ENCODE measurements at regions not wholly inside any gene's neighbourhood (a gene's known extent, or its start where the extent isn't known, plus 50 kb on each side); places are given as distances from the start of the nearest gene placed in this dataset.

GRCh38 chr17:63040816-63041215 lies 74.8 kb downstream of the TANC2 start:
- Histone ChIP-seq H3K9ac (ENCODE audit: low read depth, low read length, poor library complexity, severe bottlenecking) (no peak overlapping the region), H3K9me2 (replicated peaks; ENCODE audit: low read depth, low read length) (no peaks in the 10 kb centered on the region; the same call in 1 of the 2 replicates), H3K79me2 (ENCODE audit: insufficient read depth, low read length) (no peaks in the 10 kb centered on the region; the same call in 1 of the 2 replicates), H3K4me2 (ENCODE audit: low read depth, low read length, poor library complexity, severe bottlenecking) (no peak overlapping the region), H3K36me3 (ENCODE audit: insufficient read depth, low read length) (no peaks in the 10 kb centered on the region), H2AFZ (ENCODE audit: low read length) (no peak overlapping the region), H3K4me1 (ENCODE audit: insufficient read depth, low read length, poor library complexity, severe bottlenecking) (peaks cover 21% of the 10 kb centered on the region), H3K4me3 (ENCODE audit: low read length, poor library complexity, severe bottlenecking) (no peak overlapping the region), H3K27me3 (ENCODE audit: insufficient read depth, low read length, poor library complexity, severe bottlenecking) (no peaks in the 10 kb centered on the region), H3K9me3 (ENCODE audit: insufficient read depth, low read depth, low read length) (no peaks in the 10 kb centered on the region), H3F3A (ENCODE audit: low read depth) (no peaks in the 10 kb centered on the region), H4K20me1 (ENCODE audit: insufficient read depth, low read length, poor library complexity, severe bottlenecking) (no peaks in the 10 kb centered on the region)
- no peak for TF ChIP-seq CTCF (conservative IDR thresholded peaks at IDR 0.05; ENCODE audit: low read length)

GRCh38 chr17:63041251-63041650 lies 75.2 kb downstream of the TANC2 start:
- Histone ChIP-seq H3K9ac (ENCODE audit: low read depth, low read length, poor library complexity, severe bottlenecking) (no peak overlapping the region), H3K4me1 (ENCODE audit: insufficient read depth, low read length, poor library complexity, severe bottlenecking) (peaks cover 18% of the 10 kb centered on the region), H3K4me3 (ENCODE audit: low read length, poor library complexity, severe bottlenecking) (no peak overlapping the region), H3K9me2 (replicated peaks; ENCODE audit: low read depth, low read length) (no peaks in the 10 kb centered on the region; the same call in 1 of the 2 replicates), H3K4me2 (ENCODE audit: low read depth, low read length, poor library complexity, severe bottlenecking) (no peak overlapping the region), H3K9me3 (ENCODE audit: insufficient read depth, low read depth, low read length) (no peaks in the 10 kb centered on the region), H3K79me2 (ENCODE audit: insufficient read depth, low read length) (no peaks in the 10 kb centered on the region; the same call in 1 of the 2 replicates), H4K20me1 (ENCODE audit: insufficient read depth, low read length, poor library complexity, severe bottlenecking) (no peaks in the 10 kb centered on the region), H3K27me3 (ENCODE audit: insufficient read depth, low read length, poor library complexity, severe bottlenecking) (no peaks in the 10 kb centered on the region), H3K36me3 (ENCODE audit: insufficient read depth, low read length) (no peaks in the 10 kb centered on the region), H3F3A (ENCODE audit: low read depth) (no peaks in the 10 kb centered on the region), H2AFZ (ENCODE audit: low read length) (no peak overlapping the region)
- TF ChIP-seq EZH2phosphoT487 (IDR thresholded peaks at IDR 0.05; ENCODE audit: borderline replicate concordance): no peak
- no peak for TF ChIP-seq CTCF (conservative IDR thresholded peaks at IDR 0.05; ENCODE audit: low read length)

GRCh38 chr17:63041722-63042121 lies 75.7 kb downstream of the TANC2 start:
- TF ChIP-seq CTCF (conservative IDR thresholded peaks at IDR 0.05; ENCODE audit: low read length) (no peak), EZH2phosphoT487 (IDR thresholded peaks at IDR 0.05; ENCODE audit: borderline replicate concordance) (no peak)
- Histone ChIP-seq H4K20me1 (ENCODE audit: insufficient read depth, low read length, poor library complexity, severe bottlenecking) (no peaks in the 10 kb centered on the region), H3K36me3 (ENCODE audit: insufficient read depth, low read length) (no peaks in the 10 kb centered on the region), H2AFZ (ENCODE audit: low read length) (no peak overlapping the region), H3K4me2 (ENCODE audit: low read depth, low read length, poor library complexity, severe bottlenecking) (no peak overlapping the region), H3K9ac (ENCODE audit: low read depth, low read length, poor library complexity, severe bottlenecking) (no peak overlapping the region), H3K4me1 (ENCODE audit: insufficient read depth, low read length, poor library complexity, severe bottlenecking) (peaks cover 15% of the 10 kb centered on the region), H3K9me2 (replicated peaks; ENCODE audit: low read depth, low read length) (no peaks in the 10 kb centered on the region; the same call in 1 of the 2 replicates), H3K79me2 (ENCODE audit: insufficient read depth, low read length) (no peaks in the 10 kb centered on the region; the same call in 1 of the 2 replicates), H3K27me3 (ENCODE audit: insufficient read depth, low read length, poor library complexity, severe bottlenecking) (no peaks in the 10 kb centered on the region), H3K9me3 (ENCODE audit: insufficient read depth, low read depth, low read length) (no peaks in the 10 kb centered on the region), H3K4me3 (ENCODE audit: low read length, poor library complexity, severe bottlenecking) (no peak overlapping the region), H3F3A (ENCODE audit: low read depth) (no peaks in the 10 kb centered on the region)
